ENCODE measurements at regions not wholly inside any gene's neighbourhood (a gene's known extent, or its start where the extent isn't known, plus 50 kb on each side); places are given as distances from the start of the nearest gene placed in this dataset.
A peak's percentile ranks its signal among the peaks of the same experiment; 100 is the strongest.

- DNase-seq, result no peak
These were observed 2882.5 kb downstream of the PCDH9 start for GRCh38 chr13:64347664-64348063.

GRCh38 chr13:64339373-64340063, 2890.6 kb downstream of the PCDH9 start:
- no peak for DNase-seq

GRCh38 chr13:64338671-64339070, 2891.5 kb downstream of the PCDH9 start:
- no peak for DNase-seq

- DNase-seq, result no peak
These were observed 2896.2 kb downstream of the PCDH9 start for GRCh38 chr13:64333888-64334287.

GRCh38 chr13:64332048-64332447, 2898.1 kb downstream of the PCDH9 start:
- DNase-seq, result peak; percentile 6

- DNase-seq, result no peak
These were observed 2902.5 kb downstream of the PCDH9 start for GRCh38 chr13:64327505-64328194.

GRCh38 chr13:64314331-64314730, 2898.7 kb upstream of the PCDH20 start:
- no peak for DNase-seq

GRCh38 chr13:64311948-64312347, 2896.3 kb upstream of the PCDH20 start:
- no peak for DNase-seq

GRCh38 chr13:64311112-64311511, 2895.5 kb upstream of the PCDH20 start:
- DNase-seq, result no peak

- DNase-seq, result no peak
These were observed 2889.6 kb upstream of the PCDH20 start for GRCh38 chr13:64305246-64305645.

GRCh38 chr13:64300239-64300638, 2884.6 kb upstream of the PCDH20 start:
- no peak for DNase-seq

GRCh38 chr13:64293923-64294322, 2878.3 kb upstream of the PCDH20 start:
- DNase-seq, result no peak

- no peak for DNase-seq
These were observed 2874.1 kb upstream of the PCDH20 start for GRCh38 chr13:64289702-64290101.

GRCh38 chr13:64283926-64284325, 2868.3 kb upstream of the PCDH20 start:
- DNase-seq, result no peak

GRCh38 chr13:64278493-64278892, 2862.8 kb upstream of the PCDH20 start:
- DNase-seq, result no peak

- no peak for DNase-seq
These were observed 2861.4 kb upstream of the PCDH20 start for GRCh38 chr13:64277097-64277496.

GRCh38 chr13:64276232-64276631, 2860.6 kb upstream of the PCDH20 start:
- DNase-seq, result no peak

- DNase-seq, result no peak
These were observed 2859.0 kb upstream of the PCDH20 start for GRCh38 chr13:64274481-64275217.

- DNase-seq, result no peak
These were observed 2858.1 kb upstream of the PCDH20 start for GRCh38 chr13:64273780-64274179.

- DNase-seq, result no peak
These were observed 2857.0 kb upstream of the PCDH20 start for GRCh38 chr13:64272681-64273080.

GRCh38 chr13:64266024-64266423, 2850.4 kb upstream of the PCDH20 start:
- no peak for DNase-seq

- DNase-seq, result no peak
These were observed 2847.6 kb upstream of the PCDH20 start for GRCh38 chr13:64263285-64263684.

GRCh38 chr13:64256751-64257150, 2841.1 kb upstream of the PCDH20 start:
- no peak for DNase-seq

GRCh38 chr13:64255988-64256387, 2840.3 kb upstream of the PCDH20 start:
- DNase-seq, result no peak
